ENCODE measurements at regions not wholly inside any gene's neighbourhood (a gene's known extent, or its start where the extent isn't known, plus 50 kb on each side); places are given as distances from the start of the nearest gene placed in this dataset.

DNA sequence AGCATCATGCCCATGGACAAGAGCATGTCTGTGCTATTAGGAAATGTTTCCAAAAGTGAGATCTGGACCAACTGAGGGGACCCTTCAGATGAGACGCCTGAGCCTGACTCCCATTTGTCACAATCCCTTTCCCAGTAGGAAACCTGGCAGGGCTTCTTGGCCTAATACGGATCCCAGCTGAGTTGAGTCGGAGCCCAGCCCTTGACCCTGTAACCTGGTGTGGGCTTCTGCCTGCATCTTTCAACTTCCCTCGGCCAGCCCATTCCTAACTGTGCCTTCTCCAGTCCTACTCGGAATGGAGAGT, 148.3 kb downstream of the IRX2 start:
- DNase-seq (ENCODE audit: low read depth, low spot score): no peak

DNA sequence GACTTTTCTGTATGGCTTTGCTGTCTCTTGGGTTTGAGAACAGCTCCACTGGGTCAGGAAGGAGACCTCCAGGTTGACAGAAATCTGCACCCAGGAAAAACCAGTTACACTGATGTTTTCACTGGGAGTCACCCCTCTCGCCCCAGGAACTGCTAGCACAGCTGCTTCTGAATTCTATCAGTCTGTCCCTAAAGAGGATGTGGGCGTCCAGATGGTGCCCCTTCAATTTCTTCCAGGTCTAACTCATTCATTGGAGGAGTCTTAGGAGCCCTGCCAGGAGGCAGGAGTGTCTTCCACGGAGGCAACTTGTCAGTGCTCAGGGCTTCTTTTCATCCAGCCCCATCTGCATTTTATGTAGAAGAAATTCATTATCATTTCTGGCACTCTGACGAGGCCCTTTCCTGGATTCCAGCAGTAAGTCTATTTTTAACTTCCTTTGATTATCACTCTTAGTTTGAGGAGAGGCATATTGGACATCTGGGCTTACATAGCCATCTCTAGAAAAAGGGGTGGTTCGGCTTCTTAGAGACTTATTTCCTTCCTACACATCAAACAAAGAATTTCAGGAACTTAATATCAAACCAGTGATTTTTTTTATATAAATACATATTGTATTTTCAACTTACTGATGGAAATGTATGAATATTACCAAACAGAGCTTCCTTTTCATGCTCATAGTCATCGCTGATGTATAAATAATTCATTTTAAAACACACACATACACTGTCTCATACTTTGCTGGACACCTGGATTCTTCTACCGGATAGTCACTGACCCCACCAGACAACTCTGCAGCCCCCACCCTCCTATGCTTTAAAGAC, 148.8 kb downstream of the IRX2 start:
- no peak for DNase-seq (ENCODE audit: low read depth, low spot score)

DNA sequence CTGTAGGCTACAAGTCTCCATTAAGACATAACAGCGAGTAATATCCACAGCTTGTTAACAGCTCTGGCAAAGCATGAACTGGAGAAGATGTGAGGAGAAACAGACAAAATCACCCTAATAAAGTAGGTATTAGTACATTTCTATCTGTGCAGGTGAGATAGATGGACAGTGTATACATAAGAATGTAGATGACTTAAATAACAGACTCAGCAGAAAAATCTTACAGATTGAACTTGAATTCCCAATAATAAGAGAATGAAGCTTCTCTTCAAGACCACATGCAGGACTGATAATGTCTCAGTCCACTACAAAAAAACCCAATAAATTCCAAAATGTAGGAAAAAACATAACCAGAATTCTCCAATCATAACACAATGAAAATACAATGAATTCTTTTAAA, 153.0 kb downstream of the IRX2 start:
- no peak for DNase-seq (ENCODE audit: low read depth, low spot score)

DNA sequence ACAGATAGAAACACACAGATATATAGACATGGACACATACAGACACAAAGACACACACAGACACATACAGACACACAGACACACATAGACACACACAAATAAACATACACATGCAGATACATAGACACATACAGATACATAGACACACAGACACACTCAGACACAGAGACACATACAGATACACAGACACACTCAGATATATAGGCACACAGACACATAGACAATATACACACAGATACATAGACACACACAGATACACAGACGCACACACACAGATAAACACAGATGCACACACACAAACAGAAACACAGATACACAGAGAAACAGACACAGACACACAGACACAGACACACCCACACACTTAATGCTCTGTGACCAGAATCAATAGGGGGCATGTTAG, 156.8 kb downstream of the IRX2 start:
- no peak for DNase-seq (ENCODE audit: low read depth, low spot score)

DNA sequence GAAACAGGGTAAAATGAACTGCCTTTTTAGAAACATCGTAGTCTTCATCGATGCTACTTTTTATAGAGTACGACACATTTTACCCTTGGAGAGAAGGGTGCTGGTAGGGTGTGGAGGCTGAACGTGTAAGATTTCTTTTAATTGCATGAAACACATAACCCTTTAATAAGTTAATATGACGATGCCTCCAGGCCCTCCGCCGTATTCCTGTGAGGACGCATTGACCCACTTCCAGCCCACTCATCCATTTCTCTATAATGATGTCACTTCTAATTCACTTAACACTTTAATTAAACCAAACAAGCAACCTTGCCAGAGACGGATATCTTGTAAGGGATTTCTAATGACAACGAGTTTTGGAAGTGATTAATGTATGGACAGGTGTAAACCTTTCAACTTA, 158.7 kb downstream of the IRX2 start:
- no peak for DNase-seq (ENCODE audit: low read depth, low spot score)

DNA sequence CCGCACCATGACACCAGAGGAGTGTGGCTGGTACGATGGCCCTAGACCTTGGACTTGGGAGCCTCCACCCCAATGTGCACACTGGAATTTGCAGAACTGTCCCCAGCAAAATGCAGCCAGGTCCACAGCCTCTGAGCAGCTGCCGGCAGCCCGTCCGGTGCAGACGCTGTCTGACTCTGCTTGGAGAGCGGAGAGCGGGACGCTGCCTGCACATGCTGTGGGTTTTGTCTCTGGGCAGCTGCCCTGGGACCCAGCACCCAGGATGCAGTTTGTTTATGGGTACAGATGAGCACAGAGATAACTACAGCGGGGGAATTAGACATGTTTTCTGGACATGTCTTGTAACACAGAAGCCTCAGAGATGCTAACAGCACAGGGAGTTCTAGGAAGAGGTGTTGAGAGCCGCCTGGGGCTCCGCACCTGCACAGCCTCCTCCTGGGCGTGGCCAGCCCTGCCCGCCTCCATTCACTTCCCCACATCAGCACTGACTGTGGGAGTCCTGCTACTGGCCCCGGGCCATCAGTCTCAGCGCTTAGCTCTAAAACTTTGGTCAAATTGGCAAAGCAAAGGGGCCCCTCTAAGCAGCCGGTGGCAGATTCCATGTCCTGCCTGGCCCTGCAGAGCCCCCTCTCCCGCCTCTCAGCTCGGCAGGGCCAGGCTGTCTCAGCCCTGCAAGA, 159.6 kb downstream of the IRX2 start:
- no peak for DNase-seq (ENCODE audit: low read depth, low spot score)

DNA sequence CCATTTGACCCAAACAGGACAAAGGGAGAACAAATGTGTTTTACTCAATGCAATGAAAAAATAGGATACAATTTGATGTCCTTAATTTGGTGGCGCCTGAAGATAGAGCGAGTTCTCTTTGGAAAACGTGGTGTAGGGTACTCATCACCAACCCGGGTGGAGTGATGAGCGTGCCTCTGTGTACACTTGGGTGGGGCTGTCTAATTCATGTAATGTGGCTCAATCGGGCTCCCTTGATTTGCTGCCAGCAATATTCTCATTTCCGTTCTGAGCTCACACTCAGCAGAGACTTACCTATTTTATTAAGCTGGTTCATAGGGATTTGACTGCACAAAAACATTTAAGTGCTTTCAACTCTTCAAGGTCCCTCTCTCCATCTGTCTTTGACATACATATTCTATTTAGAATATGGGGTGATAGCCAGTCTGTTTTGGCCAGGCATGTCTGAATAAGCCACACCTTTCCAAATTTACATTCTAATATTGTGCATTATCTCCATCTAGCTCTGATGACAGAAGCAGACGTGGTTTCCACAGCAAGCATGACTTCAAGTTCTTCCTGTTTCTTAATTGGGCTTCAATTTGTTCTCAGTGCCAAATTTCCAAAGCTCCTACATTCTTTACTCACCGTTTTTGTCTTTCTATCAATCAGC, 162.5 kb downstream of the IRX2 start:
- no peak for DNase-seq (ENCODE audit: low read depth, low spot score)

DNA sequence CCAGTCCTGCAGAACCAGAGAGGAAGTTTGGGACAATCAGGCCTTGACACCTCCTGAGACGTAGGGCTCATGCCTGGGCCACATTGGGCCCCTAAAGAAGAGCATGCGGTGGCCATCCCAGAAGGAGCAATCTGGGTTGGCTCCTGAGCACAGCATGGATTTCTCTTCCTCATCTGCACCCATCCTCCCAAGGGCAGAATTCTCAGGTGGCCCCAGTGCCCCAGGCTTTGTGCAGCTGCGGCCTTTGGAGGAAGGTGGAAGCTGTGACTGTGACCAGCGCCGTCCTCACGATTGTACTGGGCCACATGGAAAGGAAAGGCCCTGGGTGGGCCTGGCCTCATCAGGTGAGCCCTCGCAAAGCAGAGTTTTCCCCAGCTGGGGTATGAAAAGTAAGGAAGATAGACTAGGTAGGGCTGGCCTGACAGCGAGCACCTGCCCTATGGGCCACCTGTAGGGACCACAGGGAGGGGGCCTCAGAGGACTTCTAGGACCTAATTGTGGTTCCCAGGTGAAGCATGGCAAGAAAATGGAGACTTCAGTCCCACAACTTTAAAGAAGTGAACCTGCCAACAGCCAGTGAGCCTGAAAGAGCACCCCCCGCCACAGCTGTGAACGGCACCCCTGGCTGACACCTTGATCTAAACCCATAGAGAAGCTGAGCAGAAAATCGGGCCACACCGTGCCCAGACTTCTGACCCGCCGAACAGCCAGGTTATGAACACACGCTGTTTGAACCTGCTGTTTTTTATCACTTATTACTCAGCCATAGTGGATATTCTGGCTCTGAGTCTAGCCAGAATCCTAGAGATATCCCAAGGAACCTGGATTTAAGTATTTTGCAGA, 164.1 kb downstream of the IRX2 start:
- no peak for DNase-seq (ENCODE audit: low read depth, low spot score)

DNA sequence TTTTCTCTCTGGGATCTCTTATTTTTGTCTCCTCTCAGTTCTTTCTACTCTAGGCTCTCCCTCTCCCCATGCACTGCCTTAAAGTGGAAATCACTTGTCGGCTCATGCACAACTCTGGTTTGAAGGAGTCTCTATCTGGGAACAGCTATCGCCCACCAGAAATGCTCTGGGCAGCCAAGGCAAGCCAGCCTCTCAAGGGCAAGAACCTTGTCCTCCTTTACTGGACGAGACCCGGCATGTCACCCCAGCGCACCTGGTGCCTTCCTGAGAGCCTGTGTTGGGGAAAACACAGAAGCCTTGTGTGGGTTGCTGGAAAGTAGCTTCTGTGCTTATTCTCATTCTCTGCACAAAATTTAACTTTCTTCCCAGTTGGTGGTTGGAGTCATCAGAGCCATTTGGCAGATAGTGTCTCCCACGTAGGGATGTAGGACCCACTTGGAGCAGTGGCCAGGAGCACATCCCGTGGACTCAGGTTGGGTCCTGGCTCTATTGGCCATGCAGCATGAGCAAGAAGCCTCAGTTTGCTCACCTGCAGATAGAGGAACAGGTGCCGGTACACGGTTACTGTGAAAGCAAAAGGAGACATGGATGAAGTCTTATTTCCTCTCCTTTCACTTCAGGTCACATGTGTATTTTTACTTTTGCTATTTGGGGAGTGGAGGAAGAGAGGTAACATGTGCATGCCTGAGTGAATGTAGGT, 165.3 kb downstream of the IRX2 start:
- DNase-seq (ENCODE audit: low read depth, low spot score): no peak

DNA sequence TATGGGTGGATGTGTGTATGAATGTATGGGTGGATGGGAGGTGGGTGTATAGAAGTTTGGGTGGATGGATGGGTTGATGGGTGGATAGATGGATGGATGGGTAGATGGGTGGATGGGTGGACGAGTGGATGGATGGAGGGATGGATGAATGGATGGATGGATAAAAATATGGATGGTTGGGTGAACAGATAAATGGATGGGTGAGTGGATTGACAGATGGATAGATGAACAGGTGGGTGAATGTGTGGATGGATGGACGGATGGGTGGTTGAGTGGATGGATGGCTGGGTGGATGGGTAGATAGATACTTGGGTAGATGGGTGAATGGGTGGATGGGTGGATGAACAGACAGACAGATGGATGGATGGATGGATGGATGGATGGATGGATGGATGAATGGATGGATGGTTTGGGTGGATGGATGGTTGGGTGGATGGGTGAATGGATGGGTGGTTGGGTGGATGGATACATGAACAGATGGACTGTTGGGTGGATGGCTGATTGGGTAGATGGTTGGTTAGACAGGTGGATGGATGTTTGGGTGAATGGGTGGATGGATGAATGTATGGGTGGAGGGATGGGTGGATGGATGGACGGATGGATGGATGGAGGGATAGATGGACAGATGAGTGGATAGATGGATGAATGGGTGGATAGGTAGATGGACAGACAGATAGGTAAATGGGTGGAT, 166.8 kb downstream of the IRX2 start:
- no peak for DNase-seq (ENCODE audit: low read depth, low spot score)

DNA sequence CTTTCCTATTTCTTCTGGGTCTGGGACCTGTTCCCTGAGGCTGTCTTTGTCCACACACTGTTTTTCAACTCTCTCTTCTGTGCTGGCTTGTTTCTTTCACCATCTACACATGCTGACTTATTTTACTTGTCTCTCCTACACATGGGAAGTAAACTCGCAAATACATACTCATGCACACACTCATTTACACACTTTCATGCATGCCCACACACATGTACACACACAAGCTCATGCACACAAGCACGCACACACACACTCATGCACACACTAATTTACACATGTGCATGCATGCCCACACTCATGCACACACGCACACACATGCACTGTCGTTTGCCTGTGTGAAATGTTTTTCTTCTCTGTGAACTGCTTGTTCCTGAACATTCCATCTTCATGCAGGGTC, 169.0 kb downstream of the IRX2 start:
- no peak for DNase-seq (ENCODE audit: low read depth, low spot score)

DNA sequence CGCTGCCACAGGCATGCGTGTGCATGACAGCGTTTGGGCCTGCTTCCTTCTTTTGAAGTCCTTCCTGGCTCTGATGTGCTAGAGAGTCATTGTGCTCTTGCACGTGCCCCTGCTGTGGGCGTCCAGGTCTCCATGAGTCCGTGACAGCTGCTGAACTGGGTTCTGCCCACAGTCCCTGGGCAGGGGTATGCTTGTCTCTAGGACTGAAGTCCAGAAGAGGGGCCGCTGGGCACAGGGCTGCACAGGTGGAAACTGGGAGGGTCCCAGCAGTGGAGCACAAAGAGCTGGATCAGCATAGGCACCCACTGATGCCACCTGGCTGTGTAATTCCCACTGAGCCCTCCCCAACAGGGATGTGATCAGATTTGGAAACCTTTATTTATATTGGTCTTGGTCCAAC, 169.4 kb downstream of the IRX2 start:
- no peak for DNase-seq (ENCODE audit: low read depth, low spot score)

DNA sequence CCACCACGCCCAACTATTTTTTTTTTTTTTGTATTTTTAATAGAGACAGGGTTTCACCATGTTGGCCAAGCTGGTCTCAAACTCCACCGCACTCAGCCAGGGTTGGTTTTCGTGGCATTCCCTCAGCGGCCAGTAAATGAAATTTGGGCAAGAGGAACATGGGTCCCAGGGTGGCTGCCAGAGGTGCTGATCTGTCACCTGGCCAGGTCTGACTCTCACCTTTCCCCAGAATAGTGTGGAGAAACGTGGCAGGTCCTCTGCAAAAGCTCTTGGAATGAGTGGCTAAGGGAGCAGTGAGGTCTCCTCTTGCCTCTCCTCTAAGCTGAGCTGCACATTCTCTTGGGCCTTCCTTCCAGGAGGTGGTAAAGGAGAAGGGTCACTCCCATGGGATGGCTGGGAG, 170.1 kb downstream of the IRX2 start:
- no peak for DNase-seq (ENCODE audit: low read depth, low spot score)

DNA sequence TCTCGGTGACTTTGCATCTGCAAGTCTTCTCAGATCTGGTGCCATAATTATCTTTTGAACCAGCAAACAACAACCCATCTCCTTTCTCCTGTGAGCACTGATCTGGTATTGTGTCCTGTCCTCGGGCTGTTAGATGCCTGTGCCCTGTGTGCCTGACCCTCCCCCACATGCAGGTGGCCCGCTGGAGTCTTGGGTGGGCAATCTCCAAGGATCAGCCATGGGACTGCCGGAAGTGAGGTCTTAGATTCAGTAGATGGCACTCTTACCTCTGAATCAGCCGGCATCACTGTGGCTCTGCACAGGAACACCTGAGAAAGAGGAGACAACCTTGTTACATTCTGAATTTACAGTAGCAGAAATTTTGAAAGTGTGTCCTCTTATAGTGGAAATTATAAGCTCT, 172.4 kb downstream of the IRX2 start:
- DNase-seq (ENCODE audit: low read depth, low spot score): no peak

DNA sequence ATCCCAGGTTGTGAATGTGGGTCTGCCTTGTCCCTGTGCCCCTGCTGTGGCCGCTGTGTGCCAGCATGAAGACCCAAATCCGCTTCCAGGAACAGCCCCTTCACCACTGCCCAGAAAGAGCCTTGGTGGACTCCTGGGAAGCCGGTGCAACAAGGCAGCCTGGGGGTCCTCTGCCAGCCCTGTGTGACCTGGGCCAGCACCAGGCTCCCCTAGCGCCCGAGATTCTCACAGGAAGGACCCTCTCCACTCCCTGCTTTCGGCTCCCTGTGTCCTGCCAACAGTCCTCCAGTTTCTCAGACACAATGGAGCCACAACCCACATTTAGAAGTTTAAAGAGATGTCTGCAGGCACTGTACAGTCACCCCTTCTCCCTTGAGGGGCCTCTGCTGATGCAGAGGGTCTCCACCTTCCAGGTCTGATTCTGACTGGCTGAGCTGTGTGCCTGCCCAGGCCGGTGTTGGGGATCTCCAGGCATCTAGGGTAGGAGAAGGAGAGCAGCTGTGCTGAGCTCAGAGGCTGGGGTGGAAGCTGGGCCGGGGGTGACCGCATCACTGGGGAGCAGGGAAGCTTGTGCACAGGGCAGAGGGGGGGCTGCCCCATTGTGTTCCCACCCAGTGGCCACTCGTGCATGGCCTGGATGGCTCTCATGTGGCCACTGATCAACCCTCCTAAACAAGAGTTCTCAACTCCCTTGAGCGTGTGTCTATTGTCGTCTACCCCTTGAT, 174.0 kb downstream of the IRX2 start:
- no peak for DNase-seq (ENCODE audit: low read depth, low spot score)

DNA sequence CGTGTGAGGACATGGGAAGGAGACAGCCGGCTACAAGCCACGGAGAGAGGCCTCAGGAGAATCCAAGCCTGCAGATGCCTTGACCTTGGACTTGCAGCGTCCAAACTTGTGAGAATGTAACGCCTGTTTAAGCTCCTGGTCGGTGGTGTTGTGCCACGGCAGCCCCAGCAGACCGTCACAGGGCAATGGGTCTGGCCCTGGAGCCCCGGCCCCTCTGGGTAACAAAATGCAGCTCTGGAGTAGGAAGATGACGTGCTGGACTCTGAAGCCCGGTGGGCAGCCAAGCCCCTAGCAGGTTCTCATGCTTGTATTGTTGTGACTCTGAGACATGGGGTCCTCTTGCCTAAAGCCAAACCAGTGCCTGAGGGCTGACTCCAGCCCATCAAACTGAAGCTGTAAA, 174.7 kb downstream of the IRX2 start:
- no peak for DNase-seq (ENCODE audit: low read depth, low spot score)

DNA sequence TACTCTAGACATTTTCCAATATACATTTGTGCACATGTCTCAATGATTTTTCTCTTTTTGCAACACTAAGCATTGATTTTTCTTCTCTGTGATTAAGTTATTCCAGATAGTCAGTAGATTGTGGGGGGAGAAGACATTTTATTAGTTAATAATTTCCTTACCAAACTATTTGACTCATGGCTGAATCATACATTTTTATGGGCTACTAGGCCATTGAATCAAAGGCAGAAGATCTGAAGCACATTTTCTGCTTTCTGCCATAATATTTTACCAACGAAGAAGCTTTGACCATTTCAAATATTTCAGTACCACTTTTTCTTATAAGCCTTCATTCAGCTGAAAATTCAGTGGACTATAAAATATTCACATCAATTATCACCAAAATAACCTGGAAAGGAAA, 175.6 kb downstream of the IRX2 start:
- no peak for DNase-seq (ENCODE audit: low read depth, low spot score)

DNA sequence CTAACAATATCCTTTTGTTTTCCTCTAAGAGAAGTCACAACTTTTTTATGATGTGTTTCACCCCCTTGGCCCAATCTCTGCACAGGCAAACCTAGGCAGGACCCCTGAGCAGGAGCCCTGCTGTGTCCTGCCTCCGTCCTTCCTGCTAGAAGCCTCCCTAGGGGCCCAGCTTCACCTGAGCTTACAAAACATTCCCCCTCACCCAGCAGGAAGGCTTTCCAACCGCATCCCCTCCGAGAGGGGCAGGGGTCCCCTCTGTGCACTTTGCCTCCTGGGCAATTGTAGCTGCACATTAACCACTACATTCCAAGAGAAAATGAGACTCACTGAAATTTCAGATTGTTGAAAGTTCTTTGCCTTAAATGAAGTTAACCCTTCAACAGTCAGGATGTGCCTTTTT, 176.2 kb downstream of the IRX2 start:
- DNase-seq (ENCODE audit: low read depth, low spot score): no peak

DNA sequence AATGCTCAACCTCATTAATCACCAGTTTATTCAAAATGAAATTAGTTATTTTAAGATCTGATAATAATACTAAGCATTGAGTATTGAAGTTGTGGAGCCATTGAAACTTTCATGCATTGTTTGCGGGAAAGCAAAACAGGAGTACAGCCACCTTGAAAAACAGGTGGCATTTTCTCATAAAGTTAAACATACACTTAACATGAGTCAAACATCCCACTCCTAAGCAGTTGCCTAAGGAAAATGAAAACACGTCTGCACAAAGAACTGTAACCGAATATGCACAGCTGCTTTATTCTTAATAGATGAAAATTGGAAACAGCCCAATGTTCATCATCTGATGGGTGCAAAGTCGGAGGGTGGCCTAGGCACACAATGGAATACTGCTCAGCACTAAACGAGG, 177.3 kb downstream of the IRX2 start:
- DNase-seq (ENCODE audit: low read depth, low spot score): no peak

DNA sequence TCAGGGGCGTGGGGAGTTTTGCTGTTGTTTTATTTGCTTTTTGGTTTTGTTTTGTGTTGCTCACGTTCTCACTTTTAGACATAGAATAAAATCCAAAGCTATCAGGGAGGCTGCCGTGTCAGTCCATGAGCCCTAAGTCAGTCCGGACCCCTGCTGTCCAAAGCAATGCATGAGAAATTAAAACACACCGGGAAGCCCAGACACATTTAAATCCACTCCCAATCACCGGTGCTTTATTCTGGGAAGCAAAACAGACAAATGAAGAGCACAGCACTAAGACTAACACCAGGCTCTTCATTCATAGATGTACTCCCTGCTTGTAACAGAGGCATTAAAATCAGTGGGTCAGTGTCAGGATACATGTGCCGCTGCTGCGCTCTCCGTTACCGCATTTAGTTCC, 180.9 kb downstream of the IRX2 start:
- DNase-seq (ENCODE audit: low read depth, low spot score): no peak
